C4-2B (cell line): ENCODE measurements at regions not wholly inside any gene's neighbourhood (a gene's known extent, or its start where the extent isn't known, plus 50 kb on each side); places are given as distances from the start of the nearest gene placed in this dataset.
"Not testable (repeated sequence)": the region's sequence is repeated elsewhere in the genome, so short reads cannot be mapped to it uniquely, and the experiment has no call there.

Experiments
- H3K27ac ChIP-seq: fragments of 450-650 bp; 2 replicates; pipeline ENCODE4 v1.5.1; 2017
- CTCF ChIP-seq: fragments of 450-650 bp; conservative IDR thresholded peaks from 2 replicates; pipeline ENCODE4 v1.5.1; 2017; ENCODE audit warnings: mild to moderate bottlenecking
- ZFX ChIP-seq: fragments of 450-650 bp; IDR thresholded peaks from 2 replicates; pipeline ENCODE4 v1.6.1; 2017

GRCh38 chr12:75756771-75757170, 245.4 kb upstream of the KRR1 start:
- TF ChIP-seq CTCF (no peak), ZFX (no peak)
- H3K27ac ChIP-seq, result no peak overlapping the region

GRCh38 chr12:75756111-75756510, 244.7 kb upstream of the KRR1 start:
- H3K27ac ChIP-seq, result no peak overlapping the region
- TF ChIP-seq CTCF (no peak), ZFX (no peak)

GRCh38 chr12:75754698-75755097, 243.3 kb upstream of the KRR1 start:
- no peak overlapping the region for H3K27ac ChIP-seq

GRCh38 chr12:75754141-75754540, 242.7 kb upstream of the KRR1 start:
- no peak overlapping the region for H3K27ac ChIP-seq
- no peak for TF ChIP-seq ZFX
- TF ChIP-seq CTCF, result no peak

More at GRCh38 chr12:75754698-75755097, 243.3 kb upstream of the KRR1 start:
- TF ChIP-seq CTCF (no peak), ZFX (no peak)

- TF ChIP-seq ZFX, result no peak
- H3K27ac ChIP-seq, result no peak overlapping the region
These were observed 240.5 kb upstream of the KRR1 start for GRCh38 chr12:75751769-75752471.

- no peak overlapping the region for H3K27ac ChIP-seq
- TF ChIP-seq CTCF, result no peak
- TF ChIP-seq ZFX, result no peak
These were observed 239.4 kb upstream of the KRR1 start for GRCh38 chr12:75750716-75751306.

- H3K27ac ChIP-seq, result not testable (repeated sequence)
These were observed 237.6 kb upstream of the KRR1 start for GRCh38 chr12:75748990-75749389.

GRCh38 chr12:75748136-75748535, 236.7 kb upstream of the KRR1 start:
- no peak for TF ChIP-seq CTCF
- no peak for TF ChIP-seq ZFX
- H3K27ac ChIP-seq, result no peak overlapping the region
